H9 (cell line): ENCODE measurements at regions not wholly inside any gene's neighbourhood (a gene's known extent, or its start where the extent isn't known, plus 50 kb on each side); places are given as distances from the start of the nearest gene placed in this dataset.
A peak's percentile ranks its signal among the peaks of the same experiment; 100 is the strongest.

ENCODE experiments used
- DNase-seq: peaks from one replicate; pipeline ENCODE4 v3.0.0-alpha.2; 2017
- H2AFZ ChIP-seq: one replicate; pipeline ENCODE4 v1.6.1; 2013; ENCODE audit warnings: mild to moderate bottlenecking, low read length, control low read depth, moderate library complexity
- H2AK5ac ChIP-seq: 2 replicates; pipeline ENCODE4 v1.6.1; 2013; ENCODE audit warnings: low read length, control low read depth, mixed read lengths; ENCODE audit not compliant: insufficient read length
- H2BK120ac ChIP-seq: one replicate; pipeline ENCODE4 v1.6.1; 2013; ENCODE audit warnings: low read depth, mild to moderate bottlenecking, low read length, control low read depth, inconsistent platforms; ENCODE audit not compliant: poor library complexity, severe bottlenecking
- H2BK12ac ChIP-seq: 2 replicates; pipeline ENCODE4 v1.6.1; 2013; ENCODE audit warnings: low read length, control low read depth, mixed read lengths, low read depth; ENCODE audit not compliant: insufficient read length
- H2BK15ac ChIP-seq: 2 replicates; pipeline ENCODE4 v1.6.1; 2013; ENCODE audit warnings: low read depth, low read length, control low read depth
- H2BK20ac ChIP-seq: one replicate; pipeline ENCODE4 v1.6.1; 2013; ENCODE audit warnings: low read depth, mild to moderate bottlenecking, low read length, control low read depth, inconsistent platforms; ENCODE audit not compliant: poor library complexity, severe bottlenecking
- H2BK5ac ChIP-seq: 2 replicates; pipeline ENCODE4 v1.6.1; 2013; ENCODE audit warnings: low read length, control low read depth, mixed read lengths; ENCODE audit not compliant: insufficient read length
- H3K14ac ChIP-seq: 2 replicates; pipeline ENCODE4 v1.6.1; 2013; ENCODE audit warnings: low read length, control low read depth; ENCODE audit not compliant: insufficient read depth
- H3K18ac ChIP-seq: 2 replicates; pipeline ENCODE4 v1.6.1; 2013; ENCODE audit warnings: low read depth, mild to moderate bottlenecking, mixed read lengths, low read length, control low read depth; ENCODE audit not compliant: insufficient read length
- H3K23ac ChIP-seq: 2 replicates; pipeline ENCODE4 v1.6.1; 2013; ENCODE audit warnings: low read length, control low read depth, mixed read lengths, low read depth; ENCODE audit not compliant: insufficient read length
- H3K23me2 ChIP-seq: 2 replicates; pipeline ENCODE4 v1.6.1; 2013; ENCODE audit warnings: low read depth, mild to moderate bottlenecking, mixed read lengths, low read length, control low read depth; ENCODE audit not compliant: insufficient read length, poor library complexity, severe bottlenecking
- H3K27ac ChIP-seq: 2 replicates; pipeline ENCODE4 v1.5.1; 2013; ENCODE audit warnings: low read length, control low read depth, mixed read lengths, low read depth; ENCODE audit not compliant: insufficient read length
- H3K27me3 ChIP-seq: 2 replicates; pipeline ENCODE4 v1.6.1; 2013; ENCODE audit warnings: low read length, control low read depth, inconsistent platforms; ENCODE audit not compliant: insufficient read depth
- H3K4ac ChIP-seq: 2 replicates; pipeline ENCODE4 v1.6.1; 2013; ENCODE audit warnings: low read depth, mild to moderate bottlenecking, control low read depth, inconsistent platforms, low read length, moderate library complexity
- H3K4me1 ChIP-seq: 2 replicates; pipeline ENCODE4 v1.6.1; 2013; ENCODE audit warnings: low read length, control low read depth, inconsistent platforms; ENCODE audit not compliant: insufficient read depth
- H3K4me2 ChIP-seq: 2 replicates; pipeline ENCODE4 v1.6.1; 2013; ENCODE audit warnings: low read length, control low read depth, mixed read lengths; ENCODE audit not compliant: insufficient read length, insufficient read depth
- H3K56ac ChIP-seq: 2 replicates; pipeline ENCODE4 v1.6.1; 2013; ENCODE audit warnings: low read depth, mild to moderate bottlenecking, mixed read lengths, low read length, control low read depth; ENCODE audit not compliant: insufficient read length
- H3K79me1 ChIP-seq: 2 replicates; pipeline ENCODE4 v1.6.1; 2013; ENCODE audit warnings: low read depth, mild to moderate bottlenecking, moderate library complexity, low read length, control low read depth, inconsistent platforms; ENCODE audit not compliant: insufficient read depth, poor library complexity, severe bottlenecking
- H3K79me2 ChIP-seq: 2 replicates; pipeline ENCODE4 v1.6.1; 2013; ENCODE audit warnings: low read length, control low read depth, inconsistent platforms; ENCODE audit not compliant: insufficient read depth
- H3K9ac ChIP-seq: 2 replicates; pipeline ENCODE4 v1.6.1; 2013; ENCODE audit warnings: low read length, control low read depth, mixed read lengths; ENCODE audit not compliant: insufficient read length; ENCODE audit errors: extremely low read depth
- H3K9me3 ChIP-seq: one replicate; pipeline ENCODE4 v1.6.1; 2013; ENCODE audit warnings: low read depth, low read length, inconsistent platforms; ENCODE audit not compliant: control insufficient read depth
- H3T11ph ChIP-seq: one replicate; pipeline ENCODE4 v1.6.1; 2013; ENCODE audit warnings: mild to moderate bottlenecking, low read length, control low read depth, inconsistent platforms
- H4K20me1 ChIP-seq: one replicate; pipeline ENCODE4 v1.6.1; 2013; ENCODE audit not compliant: control insufficient read depth, insufficient read length, insufficient read depth
- H4K5ac ChIP-seq: 2 replicates; pipeline ENCODE4 v1.6.1; 2013; ENCODE audit warnings: low read depth, mild to moderate bottlenecking, mixed read lengths, low read length, control low read depth; ENCODE audit not compliant: insufficient read length
- H4K8ac ChIP-seq: replicated peaks from 2 replicates; pipeline ENCODE4 v1.6.1; 2013; ENCODE audit warnings: low read length, control low read depth, mixed read lengths, low read depth; ENCODE audit not compliant: insufficient read length
- H4K91ac ChIP-seq: 2 replicates; pipeline ENCODE4 v1.6.1; 2013; ENCODE audit warnings: low read depth, mild to moderate bottlenecking, moderate library complexity, mixed read lengths, low read length, control low read depth; ENCODE audit not compliant: insufficient read length
- H3K27ac Mint-ChIP-seq, 3 experiments: 2 replicates in 2 of 3; 3 replicates in 1 of 3; pipeline ENCODE4 v1.8.0; 2020 to 2021; ENCODE audit warnings: mixed read lengths in 3 of 3, mild to moderate bottlenecking in 1 of 3, moderate library complexity in 1 of 3
- H3K27me3 Mint-ChIP-seq: 2 replicates; pipeline ENCODE4 v1.8.0; 2021; ENCODE audit warnings: low read depth, mild to moderate bottlenecking, moderate library complexity, mixed read lengths
- H3K36me3 Mint-ChIP-seq, 3 experiments: 2 replicates in 2 of 3; 3 replicates in 1 of 3; pipeline ENCODE4 v1.8.0; 2020 to 2021; ENCODE audit warnings: low read depth in 3 of 3, mixed read lengths in 3 of 3; ENCODE audit not compliant: insufficient read depth in 1 of 3
- H3K4me1 Mint-ChIP-seq, 2 experiments: 2 replicates each; pipeline ENCODE4 v1.8.0; 2020; ENCODE audit warnings: mixed read lengths in 2 of 2
- H3K4me3 Mint-ChIP-seq, 2 experiments: 2 replicates in 1 of 2; 3 replicates in 1 of 2; pipeline ENCODE4 v1.8.0; 2020 to 2021; ENCODE audit warnings: mild to moderate bottlenecking in 2 of 2, mixed read lengths in 2 of 2, moderate library complexity in 1 of 2
- H3K9me3 Mint-ChIP-seq, 2 experiments: 2 replicates in 1 of 2; 3 replicates in 1 of 2; pipeline ENCODE4 v1.8.0; 2020; ENCODE audit warnings: mild to moderate bottlenecking in 2 of 2, mixed read lengths in 2 of 2, moderate library complexity in 1 of 2
- WGBS: extraction: QIAGEN DNeasy Blood & Tissue Kit; methylation state at CpG from one replicate; pipeline ENCODE4 v1.1.7; 2013; ENCODE audit warnings: missing lambda C conversion rate, low lambda C conversion rate, mixed read lengths; ENCODE audit not compliant: insufficient read length; ENCODE audit errors: extremely low coverage; 5-methylcytosine and 5-hydroxymethylcytosine counted together
- TF ChIP-seq, protein P1 (sequence below): fragments of 200-600 bp; sonication (generic); conservative IDR thresholded peaks from 3 replicates; pipeline ENCODE4 v1.8.0; 2021; ENCODE audit warnings: antibody characterized with exemption, mild to moderate bottlenecking

DNA sequence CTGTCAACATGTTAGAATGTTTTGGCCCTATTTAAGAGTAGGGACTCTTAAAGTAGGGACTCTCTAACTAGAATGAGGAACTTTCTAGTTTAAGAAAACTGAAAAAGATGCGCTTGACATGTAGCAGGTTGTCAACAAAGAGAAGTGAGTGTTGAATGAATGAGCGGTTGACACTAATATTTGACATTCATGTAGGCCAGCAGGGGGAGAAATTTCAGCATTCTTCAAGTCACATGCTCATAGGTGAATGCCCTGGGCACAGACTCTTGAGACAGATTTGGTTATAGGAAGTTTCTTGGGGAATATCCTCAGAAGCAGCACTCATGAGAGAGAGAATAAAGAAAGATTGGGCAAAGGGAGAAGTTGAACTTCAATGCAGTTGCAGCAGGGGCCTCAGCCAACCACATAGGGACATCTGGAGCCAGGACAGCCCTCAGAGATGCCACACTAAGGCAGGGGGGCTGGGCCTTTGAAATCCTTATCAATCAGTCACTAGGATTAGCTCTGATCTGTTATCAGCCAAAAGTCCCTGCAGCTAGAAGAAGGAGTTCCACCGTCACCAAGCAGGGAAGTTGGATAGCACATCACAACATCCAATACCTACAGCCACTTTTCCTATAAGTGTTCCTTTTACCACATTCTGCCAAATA lies 145.1 kb upstream of the FKBP1C start:
- no peak overlapping the region for H3K27ac Mint-ChIP-seq

More for the DNA sequence above, 145.1 kb upstream of the FKBP1C start:
- Histone ChIP-seq H3K79me1 (no peaks in the 10 kb centered on the region), H3K27me3 (no peaks in the 10 kb centered on the region), H3K27ac (no peak overlapping the region), H4K91ac (no peak overlapping the region), H2BK5ac (no peak overlapping the region), H3K9me3 (peaks cover 9% of the 10 kb centered on the region), H2AFZ (peak overlapping the region; percentile 73), H3K23ac (no peak overlapping the region), H3K23me2 (no peaks in the 10 kb centered on the region), H3K4ac (no peak overlapping the region), H3K56ac (no peak overlapping the region), H3K18ac (no peak overlapping the region), H4K5ac (no peak overlapping the region), H3K14ac (no peak overlapping the region), H3K9ac (no peak overlapping the region), H2BK20ac (no peak overlapping the region), H3K4me1 (no peaks in the 10 kb centered on the region), H4K8ac (no peak overlapping the region), H4K20me1 (no peaks in the 10 kb centered on the region), H2AK5ac (no peak overlapping the region), H2BK12ac (no peak overlapping the region), H2BK15ac (no peak overlapping the region), H2BK120ac (no peak overlapping the region), H3K79me2 (no peaks in the 10 kb centered on the region), H3K4me2 (no peak overlapping the region), H3T11ph (no peak overlapping the region)
- Mint-ChIP-seq H3K4me1 (0 out of 4 replicates have a peak, but pooled peaks cover 0 to 2% of the 10 kb centered on the region in 2 experiments), H3K27me3 (no peaks in the 10 kb centered on the region; the same call in 1 of the 2 replicates), H3K9me3 (peaks cover 21 to 30% of the 10 kb centered on the region in 2 experiments), H3K36me3 (peaks cover 0 to 7% (median 6%) of the 10 kb centered on the region in 3 experiments; a peak in 5 of 7 replicates), H3K4me3 (no peak overlapping the region)
- WGBS: no CpG with 5 or more reads among the region's 3 CpGs
- DNase-seq: no peak
- TF ChIP-seq, protein P1, sequence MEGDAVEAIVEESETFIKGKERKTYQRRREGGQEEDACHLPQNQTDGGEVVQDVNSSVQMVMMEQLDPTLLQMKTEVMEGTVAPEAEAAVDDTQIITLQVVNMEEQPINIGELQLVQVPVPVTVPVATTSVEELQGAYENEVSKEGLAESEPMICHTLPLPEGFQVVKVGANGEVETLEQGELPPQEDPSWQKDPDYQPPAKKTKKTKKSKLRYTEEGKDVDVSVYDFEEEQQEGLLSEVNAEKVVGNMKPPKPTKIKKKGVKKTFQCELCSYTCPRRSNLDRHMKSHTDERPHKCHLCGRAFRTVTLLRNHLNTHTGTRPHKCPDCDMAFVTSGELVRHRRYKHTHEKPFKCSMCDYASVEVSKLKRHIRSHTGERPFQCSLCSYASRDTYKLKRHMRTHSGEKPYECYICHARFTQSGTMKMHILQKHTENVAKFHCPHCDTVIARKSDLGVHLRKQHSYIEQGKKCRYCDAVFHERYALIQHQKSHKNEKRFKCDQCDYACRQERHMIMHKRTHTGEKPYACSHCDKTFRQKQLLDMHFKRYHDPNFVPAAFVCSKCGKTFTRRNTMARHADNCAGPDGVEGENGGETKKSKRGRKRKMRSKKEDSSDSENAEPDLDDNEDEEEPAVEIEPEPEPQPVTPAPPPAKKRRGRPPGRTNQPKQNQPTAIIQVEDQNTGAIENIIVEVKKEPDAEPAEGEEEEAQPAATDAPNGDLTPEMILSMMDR: peak; percentile 55
